Activated CD8-positive, alpha-beta T cell treated with anti-CD3 and anti-CD28 coated beads for 36 hours (primary cell): ENCODE measurements at regions not wholly inside any gene's neighbourhood (a gene's known extent, or its start where the extent isn't known, plus 50 kb on each side); places are given as distances from the start of the nearest gene placed in this dataset.
"Not testable (repeated sequence)": the region's sequence is repeated elsewhere in the genome, so short reads cannot be mapped to it uniquely, and the experiment has no call there.

ENCODE experiments used
- ATAC-seq: fragments of 200-7000 bp; cut with Tn5 transposase; one replicate; pipeline ENCODE4 v1.10.0; 2021; ENCODE audit warnings: mild to moderate bottlenecking, moderate library complexity
- CTCF ChIA-PET: fragments of 350-600 bp; sonication (Branson Sonifier 250); formaldehyde crosslinking; loops from one replicate; lab custom pipeline; 2021; ENCODE audit warnings: antibody characterized with exemption; lab: Charles Lee
- POLR2A ChIA-PET: fragments of 350-600 bp; sonication (Branson Sonifier 250); formaldehyde crosslinking; loops from one replicate; lab custom pipeline; 2021; ENCODE audit warnings: antibody characterized with exemption; lab: Charles Lee
- DNase-seq: peaks from one replicate; pipeline ENCODE4 v3.0.0-alpha.2; 2020
- H3K27ac Mint-ChIP-seq: one replicate; pipeline ENCODE4 v1.8.0; 2021; ENCODE audit warnings: mild to moderate bottlenecking, mixed read lengths
- H3K27me3 Mint-ChIP-seq: one replicate; pipeline ENCODE4 v1.8.0; 2021; ENCODE audit warnings: mixed read lengths
- H3K36me3 Mint-ChIP-seq: one replicate; pipeline ENCODE4 v1.8.0; 2021; ENCODE audit warnings: low read depth, mixed read lengths
- H3K4me1 Mint-ChIP-seq: one replicate; pipeline ENCODE4 v1.8.0; 2021; ENCODE audit warnings: low read depth, mixed read lengths
- H3K4me3 Mint-ChIP-seq: one replicate; pipeline ENCODE4 v1.8.0; 2021; ENCODE audit warnings: mild to moderate bottlenecking, moderate library complexity, mixed read lengths
- H3K9me3 Mint-ChIP-seq: one replicate; pipeline ENCODE4 v1.8.0; 2021; ENCODE audit warnings: mixed read lengths
- CTCF ChIP-seq: fragments of 200-600 bp; IDR thresholded peaks from one replicate; pipeline ENCODE4 v1.8.0; 2022; ENCODE audit warnings: antibody characterized with exemption, mild to moderate bottlenecking
- intact Hi-C: fragments of 100-400 bp; cut with micrococcal nuclease; formaldehyde crosslinking; loops from one replicate; pipeline ENCODE4 v1.10.0; 2022

GRCh38 chrX:144738246-144738645 is 509.1 kb upstream of the SPANXN1 start:
- TF ChIP-seq CTCF = no peak
- Mint-ChIP-seq H3K27me3 (no peaks in the 10 kb centered on the region), H3K27ac (no peak overlapping the region), H3K36me3 (no peaks in the 10 kb centered on the region), H3K4me3 (no peak overlapping the region), H3K4me1 (no peaks in the 10 kb centered on the region), H3K9me3 (peaks cover 2% of the 10 kb centered on the region)
- CTCF ChIA-PET = no interaction called here
- POLR2A ChIA-PET = no interaction called here
- intact Hi-C loops = no loop called here
- no peak for ATAC-seq
- DNase-seq = no peak

- H3K4me3 Mint-ChIP-seq = no peak overlapping the region
- TF ChIP-seq CTCF = no peak
- no peaks in the 10 kb centered on the region for H3K27me3 Mint-ChIP-seq
- H3K36me3 Mint-ChIP-seq = no peaks in the 10 kb centered on the region
- intact Hi-C loops = no loop called here
- ChIA-PET POLR2A (no interaction called here), CTCF (no interaction called here)
- ATAC-seq (no peak), DNase-seq (no peak)
- peaks cover 5% of the 10 kb centered on the region for H3K9me3 Mint-ChIP-seq
- no peak overlapping the region for H3K27ac Mint-ChIP-seq
- no peaks in the 10 kb centered on the region for H3K4me1 Mint-ChIP-seq
Measured at GRCh38 chrX:144768540-144768939, 478.8 kb upstream of the SPANXN1 start.

GRCh38 chrX:144783528-144783927 is 463.8 kb upstream of the SPANXN1 start:
- CTCF ChIA-PET, intact Hi-C loops: not testable (repeated sequence)

DNA sequence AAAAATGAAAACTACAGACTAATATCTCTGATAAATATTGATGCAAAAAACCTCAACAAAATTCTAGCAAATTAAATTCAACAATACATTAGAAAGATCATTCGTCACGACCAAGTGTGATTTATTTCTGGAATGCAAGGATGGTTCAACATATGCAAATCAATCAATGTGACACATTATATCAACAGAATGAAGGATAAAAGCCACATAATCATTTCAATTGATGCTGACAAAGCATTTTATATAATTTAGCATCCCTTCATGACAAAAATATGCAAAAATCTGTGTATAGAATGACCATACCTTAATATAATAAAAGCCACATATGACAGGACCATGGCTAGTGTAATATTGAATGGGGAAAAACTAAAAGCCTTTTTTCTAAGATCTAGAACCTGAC is 457.2 kb upstream of the SPANXN1 start:
- no peak overlapping the region for H3K4me3 Mint-ChIP-seq
- TF ChIP-seq CTCF = no peak
- H3K36me3 Mint-ChIP-seq = no peaks in the 10 kb centered on the region
- H3K4me1 Mint-ChIP-seq = no peaks in the 10 kb centered on the region
- no peak for DNase-seq
- no peak overlapping the region for H3K27ac Mint-ChIP-seq
- ChIA-PET POLR2A (no interaction called here), CTCF (no interaction called here)
- peaks cover 11% of the 10 kb centered on the region for H3K9me3 Mint-ChIP-seq
- intact Hi-C loops = no loop called here
- no peak for ATAC-seq
- H3K27me3 Mint-ChIP-seq = no peaks in the 10 kb centered on the region

More at GRCh38 chrX:144783528-144783927, 463.8 kb upstream of the SPANXN1 start:
- H3K27me3 Mint-ChIP-seq, POLR2A ChIA-PET, H3K27ac Mint-ChIP-seq, H3K9me3 Mint-ChIP-seq, ATAC-seq, DNase-seq, H3K4me1 Mint-ChIP-seq, H3K36me3 Mint-ChIP-seq, H3K4me3 Mint-ChIP-seq: not testable (repeated sequence)

GRCh38 chrX:144791298-144791697 is 456.0 kb upstream of the SPANXN1 start:
- H3K4me3 Mint-ChIP-seq = no peak overlapping the region

More at GRCh38 chrX:144791298-144791697, 456.0 kb upstream of the SPANXN1 start:
- Mint-ChIP-seq H3K9me3 (peaks cover 9% of the 10 kb centered on the region), H3K4me1 (no peaks in the 10 kb centered on the region), H3K36me3 (no peaks in the 10 kb centered on the region), H3K27me3 (no peaks in the 10 kb centered on the region), H3K27ac (no peak overlapping the region)
- DNase-seq (no peak), ATAC-seq (no peak)
- no peak for TF ChIP-seq CTCF
- intact Hi-C loops = no loop called here
- CTCF ChIA-PET = no interaction called here
- POLR2A ChIA-PET = no interaction called here
